Transverse colon (tissue), 4 donors: ENCODE measurements at regions not wholly inside any gene's neighbourhood (a gene's known extent, or its start where the extent isn't known, plus 50 kb on each side); places are given as distances from the start of the nearest gene placed in this dataset.

Experiments
- DNase-seq: peaks from one replicate; pipeline ENCODE4 v3.0.0-alpha.2; 2019
- H3K27ac ChIP-seq, 4 donors: fragments of 200-600 bp; sonication (generic); 2 replicates each; pipeline ENCODE4 v1.5.1; 2016 to 2018; ENCODE audit warnings: inconsistent platforms in 4 of 4
- H3K27me3 ChIP-seq: fragments of 200-600 bp; sonication (generic); 2 replicates; pipeline ENCODE4 v1.5.1; 2017; ENCODE audit warnings: inconsistent platforms
- H3K36me3 ChIP-seq, 4 donors: fragments of 200-600 bp; sonication (generic); 2 replicates each; pipeline ENCODE4 v1.5.1; 2017 to 2019; ENCODE audit warnings: inconsistent platforms in 4 of 4
- H3K4me1 ChIP-seq, 4 donors: fragments of 200-600 bp; sonication (generic); 2 replicates each; pipeline ENCODE4 v1.5.1; 2017 to 2020; ENCODE audit warnings: inconsistent platforms in 4 of 4
- H3K4me3 ChIP-seq, 4 donors: fragments of 200-600 bp; sonication (generic); 1 replicate in 1 of 4; 2 replicates in 3 of 4; pipeline versions ENCODE4 v1.5.1 to v1.6.1; 2017 to 2019; ENCODE audit warnings: inconsistent platforms in 4 of 4
- H3K9me3 ChIP-seq, 2 donors: fragments of 200-600 bp; sonication (generic); 2 replicates each; pipeline ENCODE4 v1.5.1; 2017 to 2019; ENCODE audit warnings: inconsistent platforms in 2 of 2
- EP300 ChIP-seq: sonication (generic); formaldehyde crosslinking; IDR thresholded peaks from one replicate; pipeline ENCODE4 v1.6.1; 2017; ENCODE audit warnings: antibody characterized with exemption, low read depth
- POLR2A ChIP-seq: fragments of 450-650 bp; IDR thresholded peaks from one replicate; pipeline ENCODE4 v1.6.1; 2016; ENCODE audit warnings: antibody characterized with exemption, mild to moderate bottlenecking, moderate library complexity
- POLR2AphosphoS5 ChIP-seq, 3 donors: sonication (generic); formaldehyde crosslinking; IDR thresholded peaks; one replicate each; pipeline ENCODE4 v1.6.1; 2016; ENCODE audit warnings: antibody characterized with exemption in 3 of 3
- WGBS, 2 donors: methylation state at CpG; one replicate each; pipeline ENCODE4 v1.1.5; 2018; ENCODE audit warnings: low coverage in 1 of 2; 5-methylcytosine and 5-hydroxymethylcytosine counted together
- in situ Hi-C, 4 donors: fragments of 200-750 bp; cut with MboI; loops; one replicate each; pipeline versions ENCODE4 v1.15.0 to v1.15.1; 2017; ENCODE audit warnings: low sequenced_read_pairs in 3 of 4, low pct_ligation_motif_present in 1 of 4, low pct_unique_long_range_greater_than_20kb in 1 of 4
- intact Hi-C: fragments of 100-400 bp; cut with DNase I; formaldehyde crosslinking; loops from one replicate; pipeline ENCODE4 v1.15.1; 2023; ENCODE audit warnings: low total_unique reads
- TF ChIP-seq, protein P1 (sequence below), 5 experiments: fragments of 200-600 bp in 3 of 5; fragments of 450-650 bp in 2 of 5; sonication (generic) in 3 of 5; IDR thresholded peaks; 1 replicate in 2 of 5; 2 replicates in 3 of 5; pipeline ENCODE4 v1.5.1; 2016 to 2017; ENCODE audit warnings: antibody characterized with exemption in 5 of 5, inconsistent platforms in 3 of 5, mild to moderate bottlenecking in 2 of 5, moderate library complexity in 1 of 5

DNA sequence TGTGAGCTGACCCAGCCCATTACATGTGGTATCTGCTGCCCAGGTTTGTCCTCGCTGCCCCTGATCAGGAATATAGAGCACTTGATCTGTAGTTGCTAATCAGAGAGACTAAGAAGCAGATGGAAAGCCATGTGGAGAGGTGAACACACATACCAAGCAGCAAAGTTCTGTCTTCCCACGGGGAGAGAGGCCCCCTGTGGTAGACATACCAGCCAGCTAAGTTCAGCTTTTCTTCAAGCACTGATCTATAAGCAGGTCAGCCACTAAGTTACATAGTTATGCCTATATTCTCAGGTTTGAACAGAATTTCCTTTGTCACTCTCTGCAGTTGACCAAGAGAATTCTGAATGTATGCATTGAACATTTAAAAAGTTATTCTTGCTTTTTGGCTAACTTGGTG, 76.4 kb downstream of the DDX3Y start:
- in situ Hi-C loops (no loop called here), intact Hi-C loops (no loop called here)
- Histone ChIP-seq H3K27ac (no peak overlapping the region), H3K9me3 (no peaks in the 10 kb centered on the region), H3K4me3 (no peak overlapping the region), H3K27me3 (no peaks in the 10 kb centered on the region), H3K4me1 (no peaks in the 10 kb centered on the region), H3K36me3 (no peaks in the 10 kb centered on the region)
- DNase-seq, result no peak
- WGBS, 2 donors, result 83% methylated on average over 1 of the region's 2 CpGs; no CpG with 5 or more reads in 1 of the 2 donors
- TF ChIP-seq EP300 (no peak), POLR2AphosphoS5 (IDR thresholded peaks at IDR 0.05) (no peak), POLR2A (no peak)
- TF ChIP-seq, protein P1, sequence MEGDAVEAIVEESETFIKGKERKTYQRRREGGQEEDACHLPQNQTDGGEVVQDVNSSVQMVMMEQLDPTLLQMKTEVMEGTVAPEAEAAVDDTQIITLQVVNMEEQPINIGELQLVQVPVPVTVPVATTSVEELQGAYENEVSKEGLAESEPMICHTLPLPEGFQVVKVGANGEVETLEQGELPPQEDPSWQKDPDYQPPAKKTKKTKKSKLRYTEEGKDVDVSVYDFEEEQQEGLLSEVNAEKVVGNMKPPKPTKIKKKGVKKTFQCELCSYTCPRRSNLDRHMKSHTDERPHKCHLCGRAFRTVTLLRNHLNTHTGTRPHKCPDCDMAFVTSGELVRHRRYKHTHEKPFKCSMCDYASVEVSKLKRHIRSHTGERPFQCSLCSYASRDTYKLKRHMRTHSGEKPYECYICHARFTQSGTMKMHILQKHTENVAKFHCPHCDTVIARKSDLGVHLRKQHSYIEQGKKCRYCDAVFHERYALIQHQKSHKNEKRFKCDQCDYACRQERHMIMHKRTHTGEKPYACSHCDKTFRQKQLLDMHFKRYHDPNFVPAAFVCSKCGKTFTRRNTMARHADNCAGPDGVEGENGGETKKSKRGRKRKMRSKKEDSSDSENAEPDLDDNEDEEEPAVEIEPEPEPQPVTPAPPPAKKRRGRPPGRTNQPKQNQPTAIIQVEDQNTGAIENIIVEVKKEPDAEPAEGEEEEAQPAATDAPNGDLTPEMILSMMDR (IDR thresholded peaks at IDR 0.05), result no peak

DNA sequence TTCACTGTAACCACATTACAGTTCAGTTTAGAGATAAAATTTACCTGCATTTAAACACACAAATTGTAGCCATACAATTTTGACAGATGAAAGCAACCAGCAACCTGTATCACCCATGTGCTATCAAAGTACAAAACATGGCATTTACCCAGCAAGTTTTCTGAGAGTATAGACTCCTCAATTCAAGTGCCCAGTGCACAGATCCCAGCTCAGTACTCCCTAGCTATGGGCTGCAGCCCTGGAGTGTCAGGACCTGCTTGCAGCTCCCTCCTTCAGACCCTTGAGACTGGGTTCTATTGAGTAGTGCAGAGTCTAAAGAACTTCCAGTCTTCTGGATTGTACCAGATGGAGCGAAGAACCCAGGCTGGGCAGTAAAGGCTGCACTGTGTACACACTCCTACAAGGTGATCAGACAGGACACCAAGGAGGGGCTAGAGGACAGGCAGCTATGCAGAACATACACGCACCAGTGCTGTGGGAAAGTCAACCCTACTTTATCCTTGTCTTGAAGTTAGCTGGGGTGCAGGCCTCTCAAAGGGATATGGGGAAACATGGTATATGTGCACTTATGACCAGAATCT, 77.7 kb downstream of the DDX3Y start:
- WGBS, 2 donors, result no CpG with 5 or more reads among the region's 2 CpGs
- in situ Hi-C loops (no loop called here), intact Hi-C loops (no loop called here)
- Histone ChIP-seq H3K4me1 (no peaks in the 10 kb centered on the region), H3K27me3 (no peaks in the 10 kb centered on the region), H3K27ac (no peak overlapping the region), H3K9me3 (no peaks in the 10 kb centered on the region), H3K4me3 (no peak overlapping the region), H3K36me3 (no peaks in the 10 kb centered on the region)
- TF ChIP-seq POLR2A (no peak), EP300 (no peak), POLR2AphosphoS5 (IDR thresholded peaks at IDR 0.05) (no peak)
- TF ChIP-seq, protein P1 (IDR thresholded peaks at IDR 0.05), result no peak
- DNase-seq, result no peak

DNA sequence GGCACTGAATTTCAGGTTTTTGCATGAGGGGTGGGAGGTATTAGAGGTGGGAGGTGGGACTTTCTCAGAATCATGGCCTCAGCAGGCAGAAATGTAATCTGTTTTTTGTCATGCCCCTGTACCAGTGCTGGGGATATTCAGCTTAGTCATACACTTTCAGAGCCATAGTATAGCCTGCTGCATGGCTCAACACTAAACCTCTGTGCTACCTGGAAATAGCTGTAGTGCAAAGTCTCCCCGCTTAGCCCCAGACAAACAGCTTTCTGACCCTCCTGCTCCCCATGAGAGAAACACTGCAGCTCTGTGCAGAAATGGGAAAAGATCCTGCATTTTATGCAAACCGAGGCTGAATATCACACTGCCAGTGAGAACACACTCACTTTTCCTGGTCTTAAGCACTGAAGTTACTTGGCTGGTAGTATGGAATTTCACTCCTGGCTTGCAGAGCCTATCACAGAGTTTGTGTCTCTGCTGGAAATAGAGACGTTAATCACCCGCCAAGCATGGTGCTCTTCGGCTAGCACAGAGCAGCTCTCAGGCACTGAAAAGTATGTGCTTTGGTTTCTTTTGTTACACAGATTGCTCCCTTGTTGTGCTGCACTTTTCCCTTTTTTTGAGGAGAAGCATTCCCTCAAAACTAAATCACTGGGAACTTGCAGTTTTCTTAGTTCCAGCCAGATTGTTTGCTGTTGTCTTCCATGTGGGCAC, 80.1 kb downstream of the DDX3Y start:
- no peak overlapping the region for H3K27ac ChIP-seq
- no CpG with 5 or more reads among the region's 5 CpGs for WGBS, 2 donors

DNA sequence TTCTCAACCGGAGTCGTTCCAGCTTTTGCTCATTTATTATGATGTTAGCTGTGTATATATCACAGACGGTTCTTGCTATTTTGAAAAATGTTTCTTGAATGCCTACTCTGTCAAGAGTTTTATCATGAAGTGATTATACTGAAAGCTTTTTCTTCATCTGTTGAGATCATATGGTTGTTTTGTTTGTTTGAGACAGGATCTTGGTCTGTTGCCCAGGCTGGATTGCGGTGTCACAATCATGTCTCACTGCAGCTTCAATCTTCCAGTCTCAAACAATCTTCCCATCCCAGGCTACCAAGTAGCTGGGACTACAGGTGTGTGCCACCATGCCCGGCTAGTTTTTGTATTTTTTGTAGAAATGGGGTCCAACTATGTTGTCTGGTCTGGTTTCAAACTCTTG, 112.8 kb downstream of the DDX3Y start:
- WGBS, 2 donors, result 40% methylated on average over 1 of the region's 5 CpGs; no CpG with 5 or more reads in 1 of the 2 donors
- Histone ChIP-seq H3K27me3 (no peaks in the 10 kb centered on the region), H3K4me1 (no peaks in the 10 kb centered on the region), H3K9me3 (no peaks in the 10 kb centered on the region), H3K4me3 (no peak overlapping the region), H3K27ac (no peak overlapping the region), H3K36me3 (no peaks in the 10 kb centered on the region)
- intact Hi-C loops (no loop called here), in situ Hi-C loops (no loop called here)
- no peak for TF ChIP-seq POLR2AphosphoS5 (IDR thresholded peaks at IDR 0.05)
- TF ChIP-seq, protein P1 (IDR thresholded peaks at IDR 0.05), result no peak
- no peak for TF ChIP-seq EP300
- TF ChIP-seq POLR2A, result no peak
- no peak for DNase-seq

More for the DNA sequence above, 80.1 kb downstream of the DDX3Y start:
- TF ChIP-seq POLR2A, result no peak
- TF ChIP-seq EP300, result no peak
- TF ChIP-seq, protein P1 (IDR thresholded peaks at IDR 0.05), result no peak
- TF ChIP-seq POLR2AphosphoS5 (IDR thresholded peaks at IDR 0.05), result no peak
- in situ Hi-C loops (no loop called here), intact Hi-C loops (no loop called here)
- H3K4me3 ChIP-seq, result no peak overlapping the region
- no peaks in the 10 kb centered on the region for H3K36me3 ChIP-seq
- H3K4me1 ChIP-seq, result no peaks in the 10 kb centered on the region
- no peaks in the 10 kb centered on the region for H3K9me3 ChIP-seq
- H3K27me3 ChIP-seq, result no peaks in the 10 kb centered on the region
- no peak for DNase-seq
